HG02840 (cell line): ENCODE measurements at regions not wholly inside any gene's neighbourhood (a gene's known extent, or its start where the extent isn't known, plus 50 kb on each side); places are given as distances from the start of the nearest gene placed in this dataset.

ENCODE experiments used
- ATAC-seq: cut with Tn5 transposase; IDR thresholded peaks from one replicate; pipeline ENCODE4 v1.9.1; 2021; ENCODE audit warnings: mild to moderate bottlenecking, moderate library complexity, moderate number of reproducible peaks; ENCODE audit not compliant: unreplicated experiment, low FRiP score

DNA sequence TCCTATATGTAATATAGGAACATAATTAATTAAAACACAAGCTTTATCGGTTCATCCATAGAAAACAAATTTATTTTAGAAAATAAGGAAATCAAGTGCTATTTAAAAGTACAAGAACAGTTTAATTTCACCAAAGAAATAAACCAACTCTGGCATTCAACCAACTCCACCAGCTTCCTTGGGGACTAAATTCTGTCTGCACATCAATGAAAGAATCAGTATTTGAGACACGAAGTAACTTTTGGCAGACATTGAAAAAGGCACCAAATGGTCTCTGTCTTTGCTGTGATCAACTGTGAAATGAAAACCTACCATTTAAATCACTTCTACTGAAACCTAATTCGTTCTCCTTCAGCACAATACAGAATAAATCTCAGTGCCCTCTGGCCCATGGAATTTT, 719.7 kb upstream of the GRIA3 start:
- ATAC-seq: no peak

DNA sequence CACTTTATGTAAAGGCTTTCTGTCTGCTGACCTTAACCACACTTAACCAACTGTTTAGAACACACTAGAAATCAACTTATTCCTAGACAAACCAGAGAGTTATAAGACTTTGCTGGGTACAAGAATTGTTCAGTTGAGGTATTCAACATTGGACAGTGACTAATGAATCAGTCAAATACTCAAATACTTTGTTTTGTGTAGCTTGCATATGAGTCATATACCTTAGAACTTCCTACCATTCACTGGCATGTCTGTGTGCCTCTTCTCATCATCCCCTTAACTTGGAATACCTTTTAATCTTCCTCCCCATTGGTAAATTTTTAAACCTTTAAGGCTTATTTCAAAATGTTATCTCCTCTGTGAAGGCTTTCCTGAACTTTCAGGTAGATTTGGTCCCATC, 708.8 kb upstream of the GRIA3 start:
- ATAC-seq: no peak

DNA sequence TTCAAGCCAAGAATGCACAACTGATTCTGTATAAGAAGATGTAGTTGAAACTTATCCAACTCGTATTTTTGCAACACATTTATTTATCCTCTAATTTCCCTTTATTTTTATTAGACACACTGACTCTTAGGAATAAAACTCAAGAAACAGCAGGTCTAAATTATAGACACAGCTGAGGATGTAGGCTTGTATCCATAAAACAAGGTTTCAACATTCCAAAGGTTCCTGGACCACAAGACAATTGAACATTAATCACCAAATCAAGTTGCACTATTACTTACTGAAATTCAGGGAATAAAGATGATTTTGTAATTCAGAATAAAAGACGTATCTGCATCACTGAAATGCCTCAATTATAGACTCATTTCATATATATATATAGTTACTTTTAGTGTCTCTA, 683.5 kb upstream of the GRIA3 start:
- ATAC-seq: no peak

DNA sequence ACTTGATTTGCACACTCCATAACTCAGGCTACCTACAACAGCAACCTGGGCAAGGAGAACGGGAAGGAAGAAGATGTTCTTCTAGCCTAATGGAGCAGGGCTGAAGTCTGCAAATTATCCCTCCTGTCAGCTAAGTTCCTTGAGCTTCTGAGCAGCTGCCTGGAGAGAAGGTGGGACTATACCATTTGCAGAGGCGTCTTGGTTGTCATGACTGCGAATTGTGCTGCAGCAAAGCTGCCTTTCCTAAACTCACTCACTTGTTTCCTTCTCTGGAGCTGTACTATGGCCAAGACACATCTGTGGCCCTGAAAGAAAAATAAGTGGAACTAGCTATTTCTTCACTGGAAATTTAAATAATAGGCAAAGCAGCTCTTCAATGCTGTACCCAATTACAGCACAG, 682.4 kb upstream of the GRIA3 start:
- ATAC-seq: no peak

DNA sequence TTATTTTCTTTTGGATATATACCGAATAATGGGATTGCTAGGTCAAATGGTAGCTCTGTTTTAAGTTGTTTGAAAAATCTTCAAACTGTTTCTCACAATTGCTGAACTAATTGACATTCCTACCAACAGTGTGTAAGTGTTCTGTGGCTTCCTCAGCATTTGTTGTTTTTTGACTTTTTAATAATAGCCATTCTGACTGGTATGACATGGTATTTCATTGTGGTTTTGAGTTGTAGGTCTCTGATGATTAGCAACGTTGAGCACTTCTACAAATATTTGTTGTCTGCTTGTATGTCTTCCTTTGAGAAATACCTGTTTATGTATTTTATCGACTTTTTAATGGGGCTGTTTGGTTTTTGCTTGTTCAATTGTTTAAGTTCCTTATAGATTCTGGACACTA, 680.1 kb upstream of the GRIA3 start:
- ATAC-seq: no peak

DNA sequence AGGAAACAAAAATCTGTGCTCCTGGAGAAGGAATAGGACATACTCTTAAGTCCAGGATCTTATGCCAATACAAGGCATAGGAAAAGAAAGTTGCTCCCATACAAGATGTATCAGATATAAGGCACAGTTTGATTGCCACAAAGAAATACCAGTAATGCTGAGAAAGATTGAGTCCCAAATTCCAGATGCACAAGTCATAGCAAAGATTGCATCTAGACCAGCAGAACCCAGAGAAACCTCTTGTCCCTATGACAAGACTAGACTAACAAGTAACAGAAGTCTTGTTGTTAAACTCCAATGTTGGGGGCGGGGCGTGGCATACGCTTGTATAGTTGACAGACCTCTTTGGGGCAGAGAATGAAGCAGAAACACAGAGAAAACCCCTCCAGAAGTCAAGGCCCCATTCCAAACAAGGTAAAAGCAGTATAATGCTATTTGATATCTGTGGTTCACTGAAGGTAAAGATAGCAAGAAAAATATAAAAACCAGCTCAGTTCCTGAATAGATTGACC, 671.5 kb upstream of the GRIA3 start:
- no peak for ATAC-seq

DNA sequence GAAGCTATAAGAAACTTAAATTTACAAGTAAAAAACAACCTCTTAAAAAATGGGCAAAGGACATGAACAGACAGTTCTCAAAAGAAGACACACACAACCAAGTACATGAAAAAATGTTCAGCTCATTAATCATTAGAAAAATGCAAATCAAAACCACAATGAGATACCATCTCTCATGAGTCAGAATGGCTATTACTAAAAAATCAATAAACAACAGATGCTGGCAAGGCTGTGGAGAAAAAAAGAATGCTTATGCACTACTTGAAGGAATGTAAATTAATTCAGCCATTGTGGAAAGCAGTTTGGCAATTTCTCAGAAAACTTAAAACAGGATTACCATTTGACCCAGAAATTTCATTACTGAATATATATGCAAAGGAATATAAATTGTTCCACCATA, 666.3 kb upstream of the GRIA3 start:
- no peak for ATAC-seq

DNA sequence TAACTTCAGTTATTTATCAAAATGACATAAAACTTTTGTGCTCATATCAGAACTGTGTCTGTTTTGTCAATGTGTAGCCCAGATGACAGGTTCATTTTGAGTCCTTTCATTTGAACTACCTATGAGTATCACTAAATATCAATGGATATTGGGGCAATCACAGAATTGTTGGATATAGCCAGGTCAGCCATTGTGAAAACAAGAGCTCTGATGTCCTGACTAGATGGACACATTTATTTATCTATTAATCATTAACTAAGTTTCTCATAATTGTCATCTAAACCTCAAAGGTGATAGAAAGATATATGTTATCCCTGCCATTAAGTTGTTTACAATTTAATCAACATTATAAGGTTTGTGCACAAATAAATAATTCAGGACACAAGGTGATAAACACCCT, 638.3 kb upstream of the GRIA3 start:
- ATAC-seq: no peak

DNA sequence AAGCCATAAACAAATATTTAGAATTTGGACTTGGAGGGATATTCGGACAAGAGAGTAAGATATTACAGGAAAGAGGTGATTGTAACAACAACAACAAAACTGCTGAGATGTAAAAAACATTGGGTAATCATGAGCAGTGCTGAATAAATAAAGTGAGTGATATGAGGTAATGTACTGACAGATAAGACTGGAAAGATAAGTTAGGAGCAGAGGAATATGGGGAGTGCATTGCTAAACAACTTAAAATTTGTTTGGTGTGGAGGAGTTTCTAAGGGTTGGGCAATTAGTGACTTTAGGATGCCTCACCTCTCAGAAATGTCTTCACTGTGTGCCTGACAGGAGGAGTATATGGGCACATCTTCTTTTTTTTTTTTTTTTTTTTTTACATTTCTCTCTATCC, 637.8 kb upstream of the GRIA3 start:
- ATAC-seq: no peak

DNA sequence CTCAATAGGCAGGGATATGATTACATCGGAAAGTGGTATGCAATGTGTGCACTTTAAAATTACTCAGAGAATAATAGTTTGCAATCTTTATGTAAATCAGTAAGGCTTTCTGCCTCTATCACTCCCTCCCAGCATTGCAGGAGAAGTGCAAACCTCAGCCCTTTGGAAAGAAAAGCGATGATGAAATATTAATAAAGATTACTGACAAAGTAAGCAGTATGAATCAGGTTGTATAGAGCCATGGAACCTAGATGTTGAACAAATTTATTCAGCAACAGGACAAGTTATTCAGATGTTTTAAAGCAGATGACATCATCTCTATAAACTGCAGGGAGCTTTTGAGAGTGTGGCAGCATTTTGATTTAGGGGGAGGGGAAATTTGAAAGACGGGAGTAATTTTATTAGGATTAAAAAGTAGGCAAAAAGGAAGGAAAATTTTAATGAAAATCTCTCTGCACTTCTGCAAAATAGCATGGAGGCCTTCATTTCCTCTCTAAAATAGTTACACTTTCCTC, 631.7 kb upstream of the GRIA3 start:
- no peak for ATAC-seq

DNA sequence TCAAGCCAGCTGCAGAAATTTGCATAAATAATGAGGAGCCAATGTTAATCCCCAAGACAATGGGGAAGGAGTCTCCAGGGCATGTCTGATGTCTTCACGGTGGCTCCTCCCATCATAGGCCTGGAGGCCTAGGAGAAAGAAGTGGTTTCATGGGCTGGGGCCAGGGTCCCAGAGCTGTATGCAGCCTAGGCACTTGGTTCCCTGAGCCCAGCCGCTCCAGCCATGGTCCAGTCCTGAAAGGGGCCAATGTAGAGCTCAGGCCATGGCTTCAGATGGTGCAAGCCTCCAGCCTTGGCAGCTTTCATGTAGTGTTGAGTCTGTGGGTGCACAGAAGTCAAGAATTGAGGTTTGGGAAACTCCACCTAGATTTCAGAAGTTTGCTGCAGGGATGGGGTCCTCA, 628.2 kb upstream of the GRIA3 start:
- no peak for ATAC-seq

DNA sequence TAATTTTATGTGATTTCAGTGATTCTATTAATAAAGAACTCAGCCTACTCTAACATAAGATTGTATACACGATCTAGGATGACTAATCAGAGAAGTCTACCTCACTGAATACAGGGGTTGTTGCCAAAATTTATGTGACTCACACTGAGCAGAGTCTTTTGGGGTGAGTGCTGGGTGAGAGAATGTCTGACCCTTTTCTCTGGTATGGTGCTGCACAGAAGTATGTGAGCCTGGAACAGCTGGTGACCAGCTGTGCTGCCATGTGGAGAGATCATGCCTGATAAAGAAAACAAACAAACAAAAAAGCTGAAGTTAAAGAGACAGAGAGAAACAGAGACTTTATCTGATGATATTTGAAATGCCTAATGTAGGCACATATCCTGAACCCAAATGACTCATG, 618.1 kb upstream of the GRIA3 start:
- ATAC-seq: no peak

DNA sequence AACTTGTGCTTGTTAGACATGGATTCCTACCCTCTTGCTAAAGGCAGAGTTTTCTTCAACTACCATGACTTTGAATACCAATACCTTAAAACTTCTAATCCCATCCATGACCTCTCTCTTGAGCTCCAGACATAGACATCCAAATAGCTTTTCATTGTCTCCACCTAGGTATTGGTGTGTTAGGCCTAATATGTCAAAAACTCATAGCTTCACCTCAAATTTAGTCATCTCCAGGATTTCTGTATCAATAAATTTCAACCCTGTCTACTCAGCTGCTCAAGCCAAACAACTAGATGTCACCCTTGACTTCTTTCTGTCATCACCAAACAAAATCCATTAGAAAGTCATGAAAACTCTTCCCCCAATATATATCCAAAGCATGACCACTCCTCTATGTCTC, 617.7 kb upstream of the GRIA3 start:
- no peak for ATAC-seq

DNA sequence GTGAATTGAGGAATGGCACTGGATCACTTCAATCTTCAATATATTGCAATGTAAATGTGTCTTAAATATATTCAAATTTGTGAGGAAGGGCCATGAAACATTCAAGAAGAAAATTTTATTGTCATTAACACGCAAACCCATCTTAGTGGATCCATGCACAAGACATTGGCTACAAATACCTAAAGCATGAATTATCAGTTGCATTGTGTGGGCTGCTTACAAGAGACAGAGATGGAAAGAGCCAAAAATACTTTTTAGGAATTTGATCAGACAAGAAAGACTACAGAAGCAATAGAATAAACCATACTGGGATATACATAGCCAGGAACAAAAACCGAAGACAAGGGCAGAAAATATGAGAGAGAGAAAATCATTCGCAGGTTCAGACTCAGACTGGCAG, 616.2 kb upstream of the GRIA3 start:
- ATAC-seq: no peak

DNA sequence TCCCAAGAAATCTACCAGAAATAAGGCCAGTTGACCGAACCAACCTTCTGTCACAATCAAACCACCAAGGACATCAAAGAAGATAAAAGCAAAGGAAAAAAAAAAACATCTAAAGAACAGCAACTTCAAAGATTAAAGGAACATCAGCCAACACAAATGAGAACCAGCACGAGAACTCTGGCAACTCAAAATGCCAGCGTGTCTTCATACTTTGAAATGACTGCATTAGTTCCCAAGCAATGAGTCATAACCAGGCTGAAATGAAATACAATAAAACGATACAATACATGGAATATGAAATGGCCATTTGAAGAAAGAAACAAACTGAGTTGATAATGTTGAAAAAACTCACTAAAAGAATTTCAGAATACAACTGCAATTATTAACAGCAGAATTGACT, 611.6 kb upstream of the GRIA3 start:
- ATAC-seq: no peak

DNA sequence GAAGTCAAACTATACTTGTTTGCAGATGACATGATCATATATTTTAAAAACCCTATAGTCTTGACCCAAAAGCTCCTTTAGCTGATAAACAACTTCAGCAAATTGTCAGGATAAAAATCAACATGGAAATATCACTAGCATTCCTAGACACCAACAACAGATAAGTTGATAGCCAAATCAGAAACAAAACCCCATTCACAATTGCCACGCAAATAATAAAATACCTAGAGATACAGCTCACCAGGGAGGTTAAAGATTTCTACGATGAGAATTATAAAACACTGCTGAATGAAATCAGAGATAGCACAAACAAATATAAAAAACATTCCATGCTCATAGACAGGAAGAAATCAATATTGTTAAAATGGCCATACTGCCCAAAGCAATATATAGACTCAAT, 605.0 kb upstream of the GRIA3 start:
- no peak for ATAC-seq

DNA sequence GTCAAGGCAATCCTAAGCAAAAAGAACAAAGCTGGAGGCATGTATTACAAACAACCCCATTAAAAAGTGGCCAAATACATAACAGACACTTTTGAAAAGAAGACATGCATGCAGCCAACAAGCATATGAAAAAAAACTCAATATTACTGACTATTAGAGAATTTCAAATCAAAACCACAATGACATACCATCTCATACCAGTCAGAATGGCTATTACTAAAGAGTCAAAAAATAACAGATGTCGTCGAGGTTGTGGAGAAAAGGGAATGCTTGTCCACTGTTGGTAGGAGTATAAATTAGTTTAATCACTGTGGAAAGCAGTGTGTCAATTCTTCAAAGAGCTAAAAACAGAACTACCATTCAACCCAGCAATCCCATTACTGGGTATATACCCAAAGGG, 604.6 kb upstream of the GRIA3 start:
- ATAC-seq: no peak

DNA sequence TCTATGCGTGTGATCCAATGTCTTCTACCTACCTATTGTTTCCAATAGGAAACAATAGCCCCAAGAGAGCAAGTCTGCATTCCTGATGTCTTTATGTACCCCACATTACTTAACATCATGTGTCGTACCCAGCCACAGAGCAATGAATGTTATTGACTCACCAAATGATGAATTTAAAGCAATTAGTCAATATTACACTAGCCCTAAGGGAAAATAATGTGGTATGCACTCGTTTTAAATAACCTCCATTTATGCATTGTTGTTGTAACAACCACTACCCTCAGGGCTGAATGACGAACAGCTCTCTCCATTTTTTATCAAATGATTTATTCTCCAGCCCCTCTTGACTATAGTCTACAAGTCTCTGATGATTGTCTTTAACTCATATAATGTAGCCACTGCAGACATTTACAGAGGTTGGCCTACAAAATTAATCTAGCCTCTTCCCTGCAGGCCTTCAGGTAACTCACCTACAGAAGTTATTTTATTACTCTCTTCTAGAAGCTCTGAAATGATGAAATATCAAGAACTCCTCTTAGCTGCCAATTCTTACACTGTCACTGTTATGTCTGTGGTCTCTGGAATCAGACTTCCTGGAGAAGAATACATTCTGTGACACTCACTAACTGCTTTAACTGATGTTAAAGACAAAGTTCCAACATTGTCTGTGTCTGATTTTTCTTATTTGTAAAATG, 601.7 kb upstream of the GRIA3 start:
- ATAC-seq: no peak

DNA sequence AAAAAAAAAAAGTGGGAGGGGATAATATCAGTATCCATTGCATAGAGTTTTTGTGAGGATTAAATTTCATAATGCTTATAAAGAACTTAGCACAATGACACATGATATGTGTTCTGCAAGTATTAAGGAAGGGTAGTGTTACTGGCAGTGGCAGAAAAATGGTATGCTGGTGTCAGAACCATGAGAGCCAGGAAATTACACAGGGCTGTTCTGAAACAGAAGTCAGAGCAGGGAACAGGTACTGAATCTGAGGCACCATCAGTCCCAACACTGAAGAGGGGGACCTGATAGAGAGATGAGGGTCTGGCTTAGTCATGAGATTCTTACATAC, 601.1 kb upstream of the GRIA3 start:
- ATAC-seq: no peak

DNA sequence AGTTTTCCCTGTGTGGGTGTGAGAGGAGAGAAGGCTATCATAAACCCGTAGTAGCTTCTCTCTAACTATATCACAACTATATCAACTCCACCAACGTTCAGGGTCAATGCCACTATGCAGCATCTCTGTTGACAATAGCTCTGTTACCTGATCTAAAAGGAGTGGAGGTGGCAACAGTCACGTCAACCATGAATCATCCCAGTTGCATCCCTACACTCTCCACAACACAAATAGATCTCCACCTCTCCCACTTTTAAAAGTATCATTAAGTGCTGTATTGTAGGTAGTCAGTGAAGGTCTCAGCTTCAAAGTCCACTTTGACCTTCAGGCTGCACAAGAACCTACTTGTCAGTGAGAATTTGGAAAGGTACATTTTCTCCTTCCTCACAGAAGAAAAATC, 600.5 kb upstream of the GRIA3 start:
- ATAC-seq: no peak

DNA sequence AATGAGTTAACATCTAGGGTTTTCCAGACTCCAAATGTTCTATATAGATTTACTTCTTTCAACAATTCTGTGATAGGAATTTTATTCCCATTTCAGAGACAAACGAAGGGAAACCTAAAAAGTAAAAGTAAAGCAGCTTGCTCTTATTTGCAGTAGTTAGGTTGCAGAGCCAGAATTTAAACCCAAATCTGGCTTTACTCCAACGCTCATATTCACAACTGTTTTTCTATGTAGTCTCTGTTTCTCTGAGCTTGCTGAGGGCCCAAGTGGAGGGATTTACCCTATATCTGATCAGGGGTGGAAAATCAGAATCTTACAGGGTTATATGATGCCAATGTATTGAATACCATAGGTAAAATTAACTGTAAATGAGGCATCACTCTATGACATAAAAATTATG, 599.1 kb upstream of the GRIA3 start:
- ATAC-seq: no peak

DNA sequence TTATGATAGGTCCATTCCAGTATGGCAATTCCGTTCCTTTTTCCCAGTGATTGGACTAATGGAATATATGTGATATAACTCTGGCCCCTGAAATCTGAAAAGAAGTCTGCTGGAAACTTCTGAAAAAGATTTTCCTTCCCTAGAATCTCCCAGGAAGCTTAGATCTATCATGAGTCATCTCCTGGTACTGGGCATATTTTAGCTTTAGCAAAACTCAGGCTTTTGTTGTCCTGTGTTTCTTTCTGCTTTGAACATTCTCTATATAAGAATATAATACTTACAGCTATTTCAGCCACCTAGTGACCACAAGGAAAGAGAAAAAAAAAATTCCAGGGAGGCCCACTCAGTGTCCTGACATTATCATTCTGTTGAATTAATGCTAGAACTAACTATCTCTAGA, 597.2 kb upstream of the GRIA3 start:
- no peak for ATAC-seq

DNA sequence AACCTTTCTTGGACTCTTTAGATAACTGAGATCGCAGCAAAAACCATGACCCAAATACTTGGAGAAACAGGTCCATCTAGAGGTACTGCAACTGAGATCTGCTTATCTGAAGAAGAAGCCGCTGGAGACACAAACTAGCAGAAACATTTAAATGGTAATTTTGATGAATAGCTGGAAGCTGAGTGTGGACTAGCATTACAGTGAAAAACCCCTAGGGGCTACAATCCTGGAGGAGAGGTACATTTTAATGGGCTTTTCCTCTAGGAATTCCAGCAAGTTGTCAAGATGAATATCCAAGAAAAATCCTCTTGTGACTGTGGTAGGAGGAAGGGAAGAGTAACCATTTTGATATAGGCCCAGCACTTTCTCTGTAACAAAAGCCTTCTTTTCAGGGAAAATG, 592.5 kb upstream of the GRIA3 start:
- no peak for ATAC-seq
